Breast epithelium (tissue), 3 donors: ENCODE measurements at regions not wholly inside any gene's neighbourhood (a gene's known extent, or its start where the extent isn't known, plus 50 kb on each side); places are given as distances from the start of the nearest gene placed in this dataset.

Experiments
- POLR2A ChIP-seq: fragments of 450-650 bp; IDR thresholded peaks from one replicate; pipeline ENCODE4 v1.6.1; 2016; ENCODE audit warnings: antibody characterized with exemption, mild to moderate bottlenecking, moderate library complexity
- TF ChIP-seq, protein P1 (sequence below), 3 donors: fragments of 450-650 bp; IDR thresholded peaks; one replicate each; pipeline ENCODE4 v1.5.1; 2016 to 2017; ENCODE audit warnings: antibody characterized with exemption in 3 of 3, mild to moderate bottlenecking in 3 of 3, moderate library complexity in 3 of 3

DNA sequence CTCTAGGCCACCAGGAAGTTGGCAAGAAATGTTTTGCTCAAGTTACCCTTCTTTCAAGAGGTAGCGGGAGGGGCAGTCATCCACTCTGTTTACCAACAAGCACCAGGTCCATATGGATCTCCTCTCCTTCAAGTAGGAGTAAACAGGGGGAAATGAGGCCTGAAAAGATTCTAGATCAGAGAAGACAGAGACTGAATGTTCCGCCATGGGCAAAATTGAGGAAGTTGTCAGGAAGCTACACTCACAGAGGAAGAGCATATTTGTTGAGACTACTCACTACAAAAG, 81.6 kb downstream of the KLF15 start:
- TF ChIP-seq POLR2A: no peak
- TF ChIP-seq, protein P1, sequence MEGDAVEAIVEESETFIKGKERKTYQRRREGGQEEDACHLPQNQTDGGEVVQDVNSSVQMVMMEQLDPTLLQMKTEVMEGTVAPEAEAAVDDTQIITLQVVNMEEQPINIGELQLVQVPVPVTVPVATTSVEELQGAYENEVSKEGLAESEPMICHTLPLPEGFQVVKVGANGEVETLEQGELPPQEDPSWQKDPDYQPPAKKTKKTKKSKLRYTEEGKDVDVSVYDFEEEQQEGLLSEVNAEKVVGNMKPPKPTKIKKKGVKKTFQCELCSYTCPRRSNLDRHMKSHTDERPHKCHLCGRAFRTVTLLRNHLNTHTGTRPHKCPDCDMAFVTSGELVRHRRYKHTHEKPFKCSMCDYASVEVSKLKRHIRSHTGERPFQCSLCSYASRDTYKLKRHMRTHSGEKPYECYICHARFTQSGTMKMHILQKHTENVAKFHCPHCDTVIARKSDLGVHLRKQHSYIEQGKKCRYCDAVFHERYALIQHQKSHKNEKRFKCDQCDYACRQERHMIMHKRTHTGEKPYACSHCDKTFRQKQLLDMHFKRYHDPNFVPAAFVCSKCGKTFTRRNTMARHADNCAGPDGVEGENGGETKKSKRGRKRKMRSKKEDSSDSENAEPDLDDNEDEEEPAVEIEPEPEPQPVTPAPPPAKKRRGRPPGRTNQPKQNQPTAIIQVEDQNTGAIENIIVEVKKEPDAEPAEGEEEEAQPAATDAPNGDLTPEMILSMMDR (IDR thresholded peaks at IDR 0.05): no peak
